LHCN-M2 (cell line): ENCODE measurements at regions not wholly inside any gene's neighbourhood (a gene's known extent, or its start where the extent isn't known, plus 50 kb on each side); places are given as distances from the start of the nearest gene placed in this dataset.

Experiments used
- DNase-seq: peaks from one replicate; pipeline ENCODE4 v3.0.0-alpha.2; 2012; ENCODE audit warnings: low read depth

DNA sequence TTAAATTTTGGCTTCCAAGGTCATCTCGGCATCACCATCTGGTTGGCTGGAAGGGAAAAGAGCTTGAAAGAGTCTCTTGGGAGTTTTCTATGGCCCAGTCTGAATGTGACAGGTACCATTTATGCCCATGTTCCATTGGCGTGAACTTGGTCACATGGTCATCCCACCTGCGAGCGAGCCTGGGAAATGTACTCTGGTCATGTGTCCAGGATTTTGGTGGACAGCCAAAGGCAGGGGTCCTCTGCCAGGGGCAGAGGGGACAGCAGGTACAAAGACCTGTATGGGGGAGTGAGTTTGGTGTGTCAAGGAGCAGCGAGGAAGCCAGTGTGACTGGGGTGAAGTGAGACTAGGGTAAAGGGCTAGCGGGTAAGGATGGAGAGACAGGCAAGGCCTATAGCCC lies 112.6 kb downstream of the CDC5L start:
- DNase-seq: no peak

GRCh38 chr6:44503471-44503870 lies 116.0 kb downstream of the CDC5L start:
- no peak for DNase-seq

GRCh38 chr6:44504301-44504791 lies 116.8 kb downstream of the CDC5L start:
- DNase-seq: no peak

GRCh38 chr6:44505751-44506150 lies 118.2 kb downstream of the CDC5L start:
- DNase-seq: no peak

DNA sequence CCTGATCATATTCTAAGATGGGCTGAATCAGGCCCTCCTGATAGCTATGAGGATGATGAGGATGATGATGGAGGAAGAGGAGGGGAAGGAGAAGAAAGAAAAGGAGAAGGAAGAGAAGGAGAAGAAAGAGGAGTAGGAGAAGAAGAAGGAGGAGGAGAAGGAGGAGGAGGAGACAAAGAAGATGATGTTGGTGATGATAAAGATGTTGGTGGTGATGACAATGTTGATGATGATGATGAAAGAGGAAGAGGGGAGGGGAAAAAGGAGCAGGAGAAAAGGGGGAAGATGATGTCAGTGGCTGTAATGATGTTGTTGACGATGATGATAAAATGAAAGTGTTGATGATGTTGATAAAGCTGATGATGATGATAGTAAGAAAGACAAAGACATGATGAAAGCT lies 119.5 kb downstream of the CDC5L start:
- DNase-seq: no peak

DNA sequence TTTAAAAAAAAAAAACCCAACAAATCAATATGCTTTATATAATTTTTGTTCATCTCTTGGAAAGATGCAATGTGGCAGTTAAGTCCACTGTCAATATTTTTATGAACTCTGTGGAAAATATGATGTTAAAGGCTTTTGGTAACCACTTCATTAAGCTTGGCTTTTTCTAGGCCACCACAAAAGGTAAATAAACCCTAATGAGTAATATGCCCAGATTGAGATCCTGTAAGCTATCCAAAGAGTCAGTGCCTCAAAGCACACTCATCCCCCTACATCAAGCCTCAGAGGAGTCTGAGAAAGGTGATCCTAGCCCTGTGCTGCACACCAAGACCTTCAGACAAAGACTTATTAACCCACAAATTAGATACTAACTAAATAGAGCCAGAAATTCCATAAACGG lies 121.1 kb downstream of the CDC5L start:
- peak; percentile 74 for DNase-seq

DNA sequence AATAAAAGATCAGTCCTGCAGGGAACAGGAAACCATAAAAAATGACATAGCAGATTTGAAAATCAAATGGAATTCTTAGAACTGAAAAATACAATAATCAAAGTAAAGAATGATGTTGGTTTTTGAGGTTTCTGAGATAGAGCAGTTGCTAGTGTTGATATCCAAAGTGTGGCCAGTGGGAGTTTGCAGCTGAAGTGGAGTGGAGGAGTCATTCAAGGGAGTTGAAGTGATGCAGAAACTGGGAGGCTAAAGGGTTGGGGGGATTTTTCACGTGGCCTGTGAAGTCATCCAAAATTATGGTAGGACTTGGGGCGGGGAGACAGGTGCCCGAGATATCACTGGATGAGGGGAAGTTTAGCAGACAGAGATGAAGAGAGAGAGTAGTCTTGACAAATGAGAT lies 123.6 kb downstream of the CDC5L start:
- DNase-seq: no peak

DNA sequence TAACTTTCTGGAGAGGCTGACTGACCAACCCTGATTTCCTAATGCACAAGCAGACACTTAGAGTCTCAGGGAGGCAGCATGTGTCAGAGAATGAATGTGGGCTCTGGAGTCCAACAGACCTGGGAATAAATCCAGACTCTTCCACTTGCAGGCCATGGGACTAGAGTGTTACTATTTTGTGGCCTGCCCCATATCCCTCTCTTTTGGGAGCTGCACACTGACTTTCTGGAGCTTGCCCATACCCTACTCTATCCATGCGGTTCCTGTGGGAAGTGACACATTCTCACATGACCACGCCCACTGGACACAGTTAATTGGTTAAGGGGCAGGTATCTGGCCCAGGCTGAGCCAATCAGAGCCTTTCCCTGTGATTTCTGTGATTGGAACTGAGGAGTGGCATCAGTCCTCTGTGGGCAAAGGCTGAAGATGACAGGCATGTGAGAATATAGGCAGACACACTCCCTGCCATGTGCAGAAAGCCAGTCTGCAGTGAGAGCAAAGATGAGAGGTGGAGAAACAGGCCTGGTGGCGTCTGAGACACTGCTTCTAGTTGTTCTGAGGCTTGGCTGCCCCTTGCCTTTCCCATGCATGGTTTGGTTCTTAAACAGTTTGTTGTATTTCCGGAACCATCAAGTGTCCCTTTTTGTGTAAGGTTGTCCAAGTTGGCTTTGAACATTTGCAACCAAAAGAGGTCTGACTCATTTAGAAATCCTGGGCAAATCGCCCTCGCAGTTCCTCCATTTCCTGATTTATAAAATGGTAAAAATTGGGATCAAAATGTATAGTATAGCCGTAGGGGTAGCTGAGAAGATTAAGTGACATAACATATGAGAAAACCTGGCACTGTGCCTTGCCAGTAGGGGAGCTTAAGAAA lies 125.6 kb downstream of the CDC5L start:
- peak; percentile 55 for DNase-seq

DNA sequence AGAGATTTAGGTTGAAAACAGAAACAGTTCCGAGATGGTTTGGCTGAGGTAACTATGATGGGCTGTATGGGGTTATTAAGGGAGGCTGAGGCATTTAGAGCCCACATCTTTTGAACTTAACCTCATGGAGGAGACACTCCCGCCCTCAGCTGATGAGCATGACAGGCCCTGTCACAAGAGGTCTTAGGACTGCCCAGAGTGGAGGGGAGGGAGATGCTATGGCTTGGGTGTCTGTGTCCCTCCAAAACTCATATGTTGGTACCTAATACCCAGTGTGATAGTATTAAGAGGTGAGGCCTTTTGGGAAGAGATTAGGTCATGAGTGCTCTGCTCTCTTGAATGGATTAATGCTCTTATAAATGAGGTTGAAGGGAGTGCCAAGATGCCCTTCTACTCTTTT lies 126.6 kb downstream of the CDC5L start:
- no peak for DNase-seq

DNA sequence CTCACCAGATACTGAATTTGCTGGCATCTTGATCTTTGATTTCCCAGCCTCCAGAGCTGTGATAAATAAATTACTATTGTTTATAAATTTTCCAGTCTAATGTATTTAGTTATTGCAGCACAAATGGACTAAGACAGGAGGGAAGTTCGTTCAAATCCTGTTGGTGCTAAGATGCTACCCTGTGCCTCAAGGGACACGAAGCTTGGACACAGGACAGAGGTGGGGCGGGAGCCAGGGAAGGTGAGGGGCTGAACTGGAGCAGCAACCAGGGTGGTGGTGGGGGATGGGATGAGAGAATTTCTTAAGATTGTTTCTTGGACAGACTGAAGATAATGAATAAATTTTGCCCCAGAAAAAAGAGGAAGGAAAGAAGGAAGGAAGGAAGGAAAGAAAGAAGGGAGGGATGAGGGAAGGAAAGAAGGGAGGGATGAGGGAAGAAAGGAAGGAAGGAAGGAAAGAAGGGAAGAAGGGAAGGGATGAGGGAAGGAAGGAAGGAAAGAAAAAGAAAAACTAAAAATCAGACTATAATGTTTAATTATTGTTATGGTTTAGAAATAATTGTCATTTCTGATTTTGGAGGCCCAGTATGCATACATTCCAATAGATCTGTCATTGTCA lies 127.2 kb downstream of the CDC5L start:
- no peak for DNase-seq

GRCh38 chr6:44522871-44523270 lies 135.4 kb downstream of the CDC5L start:
- DNase-seq: no peak

DNA sequence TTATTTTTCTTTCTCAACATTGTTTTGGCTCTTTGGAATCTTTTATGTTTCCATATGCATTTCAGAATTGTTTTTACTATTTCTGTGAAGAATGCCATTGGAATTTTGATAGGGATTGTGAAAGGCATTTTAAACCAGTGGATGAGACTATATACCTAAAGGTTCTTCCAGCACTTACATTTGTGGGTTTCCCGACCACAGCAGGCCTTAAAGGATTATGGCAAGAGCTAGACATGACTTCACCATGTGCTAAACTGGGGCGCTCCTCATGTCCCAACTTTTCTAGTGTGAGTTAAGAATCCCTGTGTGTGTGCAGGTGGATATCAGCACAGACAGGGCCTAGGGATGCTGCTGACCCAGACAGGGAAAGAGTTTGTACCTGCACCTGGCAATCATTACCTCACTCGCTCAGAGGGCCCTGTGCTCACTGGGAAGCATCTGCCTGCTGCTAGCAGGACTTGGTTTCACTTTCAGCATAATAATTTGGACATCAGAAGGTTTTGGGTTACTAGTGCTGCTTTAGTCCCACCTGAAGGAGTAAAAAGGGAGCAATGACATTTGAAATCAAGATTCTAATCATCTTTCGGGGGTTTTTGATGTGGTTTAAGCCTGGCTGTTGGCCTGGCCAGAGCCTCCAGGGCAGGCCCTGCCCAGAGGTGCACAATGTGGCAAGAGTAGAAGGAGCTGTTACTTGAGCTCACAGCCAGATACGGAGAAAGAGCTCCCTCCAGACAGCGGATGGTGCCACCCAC lies 137.1 kb downstream of the CDC5L start:
- no peak for DNase-seq

- DNase-seq: no peak
Measured at GRCh38 chr6:44525761-44526351, 138.3 kb downstream of the CDC5L start.

DNA sequence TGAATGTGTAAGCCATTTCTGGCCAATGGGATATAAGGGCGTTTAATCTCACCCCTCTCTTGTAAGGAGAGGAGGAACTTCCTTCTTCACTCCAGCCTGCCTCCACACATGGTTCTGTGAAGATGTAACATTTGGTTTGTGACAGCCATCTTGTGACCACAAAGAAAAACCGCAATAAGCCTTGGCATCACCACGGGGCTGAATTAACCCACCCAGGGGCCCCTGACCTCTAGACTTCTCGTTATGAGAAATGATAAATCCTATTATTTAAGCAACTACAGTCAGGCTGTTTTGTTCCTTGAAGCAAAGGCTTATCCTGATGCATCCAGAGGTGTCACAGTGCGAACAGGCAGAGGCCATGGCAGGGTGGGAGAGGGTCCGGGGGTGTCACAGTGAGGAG lies 139.7 kb downstream of the CDC5L start:
- DNase-seq: peak; percentile 3

GRCh38 chr6:44527583-44528369 lies 140.3 kb downstream of the CDC5L start:
- no peak for DNase-seq

GRCh38 chr6:44528370-44528644 lies 140.8 kb downstream of the CDC5L start:
- no peak for DNase-seq

DNA sequence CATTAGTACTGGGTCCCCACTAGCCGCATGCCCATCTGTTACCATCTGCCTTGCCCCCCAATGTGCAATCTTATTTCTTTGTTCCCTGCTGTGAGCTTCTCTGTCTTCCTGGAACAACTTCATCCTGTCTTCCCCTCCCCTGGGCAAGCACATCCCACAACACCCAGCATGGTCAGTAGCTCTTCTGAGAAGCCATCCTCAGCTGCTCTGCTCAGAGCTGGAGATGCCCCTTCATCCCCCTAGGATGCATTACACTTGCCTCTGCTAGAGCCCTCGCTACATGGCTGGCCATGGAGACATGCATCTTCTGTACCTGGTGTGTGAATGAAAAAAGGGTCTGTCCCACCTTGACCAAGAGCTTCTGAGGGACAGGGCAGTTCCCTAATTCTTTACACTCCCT lies 141.2 kb downstream of the CDC5L start:
- DNase-seq: no peak

- DNase-seq: no peak
Measured at GRCh38 chr6:44529146-44529905, 141.8 kb downstream of the CDC5L start.

GRCh38 chr6:44530209-44530909 lies 142.9 kb downstream of the CDC5L start:
- DNase-seq: no peak

DNA sequence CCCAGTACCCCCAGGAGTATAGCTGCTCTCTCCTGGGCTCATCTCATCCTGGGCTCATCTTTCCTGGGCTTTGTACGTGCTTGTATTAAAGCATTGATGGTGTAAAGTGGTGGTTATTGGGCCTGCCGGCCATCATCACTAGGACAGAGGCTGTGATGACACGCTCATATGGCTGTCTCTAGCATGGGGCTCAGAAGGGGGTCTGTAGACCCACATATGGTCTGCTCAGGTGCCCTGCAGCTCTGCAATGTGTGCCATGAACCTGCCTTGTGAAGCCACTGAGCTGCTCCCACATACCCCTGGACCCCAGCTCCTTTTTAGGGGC lies 143.4 kb downstream of the CDC5L start:
- no peak for DNase-seq
